NB4 (cell line): ENCODE measurements at regions not wholly inside any gene's neighbourhood (a gene's known extent, or its start where the extent isn't known, plus 50 kb on each side); places are given as distances from the start of the nearest gene placed in this dataset.

Source experiments
- CTCF ChIP-seq: IDR thresholded peaks from one replicate; pipeline ENCODE4 v1.5.1; 2012; ENCODE audit warnings: low read depth, low read length
- MAX ChIP-seq: IDR thresholded peaks from 2 replicates; pipeline ENCODE4 v1.6.1; 2011; ENCODE audit warnings: low read depth, low read length

- TF ChIP-seq CTCF (no peak), MAX (no peak)
Observed at GRCh38 chr4:53780736-53781400, 189.6 kb upstream of the LNX1 start.
